ENCODE measurements at regions not wholly inside any gene's neighbourhood (a gene's known extent, or its start where the extent isn't known, plus 50 kb on each side); places are given as distances from the start of the nearest gene placed in this dataset.

DNA sequence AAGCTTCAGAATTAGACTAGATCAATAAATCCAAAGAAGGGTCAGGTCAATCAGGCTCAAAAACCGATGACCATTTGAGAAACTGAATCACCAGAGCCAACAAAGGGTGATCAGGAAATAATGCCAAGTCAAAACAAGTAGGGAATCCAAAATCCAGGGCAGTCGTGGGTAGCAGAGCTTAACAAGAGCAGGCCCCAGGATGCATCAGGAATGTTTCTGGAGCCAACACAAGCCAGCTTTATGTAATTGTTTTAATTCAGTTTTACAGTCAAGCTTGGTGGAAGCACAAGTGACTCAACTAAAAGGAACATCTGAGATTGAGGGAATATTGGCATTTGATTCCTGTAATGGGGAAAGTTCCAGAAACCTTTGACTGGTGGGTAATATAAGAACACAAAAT, 237.9 kb upstream of the EDA2R start:
- no peaks in the 10 kb centered on the region for H3K79me2 ChIP-seq (ENCODE audit: control insufficient read depth, insufficient read depth, low read length)
- H3K36me3 ChIP-seq (ENCODE audit: control insufficient read depth in 2 of 2, extremely low read depth in 1 of 2, insufficient read depth in 2 of 2, low read length in 2 of 2): no peaks in the 10 kb centered on the region
- no peak overlapping the region for H2AFZ ChIP-seq (ENCODE audit: low read depth, low read length)
- CTCF ChIA-PET: no interaction called here
- H3K4me3 ChIP-seq (replicated peaks in 1 of 3; ENCODE audit: insufficient read depth in 1 of 3, low read depth in 1 of 3, low read length in 3 of 3): no peak overlapping the region
- TF ChIP-seq FOS (IDR thresholded peaks at IDR 0.05; ENCODE audit: borderline replicate concordance, insufficient read depth, low read length) (no peak), EZH2 (IDR thresholded peaks at IDR 0.05; ENCODE audit: borderline replicate concordance, low read depth, low read length, severe bottlenecking) (no peak), MYC (IDR thresholded peaks at IDR 0.05; ENCODE audit: low read depth, low read length) (no peak), GATA2 (IDR thresholded peaks at IDR 0.05; ENCODE audit: insufficient read depth, insufficient read length, low read depth, low read length) (no peak), POLR2AphosphoS5 (IDR thresholded peaks at IDR 0.05; ENCODE audit: insufficient read depth, low read depth, low read length) (no peak), POLR2A (IDR thresholded peaks at IDR 0.05; ENCODE audit: low read depth, low read length) (no peak), JUN (IDR thresholded peaks at IDR 0.05; ENCODE audit: borderline replicate concordance, insufficient read depth, insufficient read length, low read depth) (no peak)
- TF ChIP-seq, protein P1, sequence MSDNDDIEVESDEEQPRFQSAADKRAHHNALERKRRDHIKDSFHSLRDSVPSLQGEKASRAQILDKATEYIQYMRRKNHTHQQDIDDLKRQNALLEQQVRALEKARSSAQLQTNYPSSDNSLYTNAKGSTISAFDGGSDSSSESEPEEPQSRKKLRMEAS (IDR thresholded peaks at IDR 0.05; ENCODE audit: insufficient read depth, insufficient read length): no peak
- TF ChIP-seq, protein P2, sequence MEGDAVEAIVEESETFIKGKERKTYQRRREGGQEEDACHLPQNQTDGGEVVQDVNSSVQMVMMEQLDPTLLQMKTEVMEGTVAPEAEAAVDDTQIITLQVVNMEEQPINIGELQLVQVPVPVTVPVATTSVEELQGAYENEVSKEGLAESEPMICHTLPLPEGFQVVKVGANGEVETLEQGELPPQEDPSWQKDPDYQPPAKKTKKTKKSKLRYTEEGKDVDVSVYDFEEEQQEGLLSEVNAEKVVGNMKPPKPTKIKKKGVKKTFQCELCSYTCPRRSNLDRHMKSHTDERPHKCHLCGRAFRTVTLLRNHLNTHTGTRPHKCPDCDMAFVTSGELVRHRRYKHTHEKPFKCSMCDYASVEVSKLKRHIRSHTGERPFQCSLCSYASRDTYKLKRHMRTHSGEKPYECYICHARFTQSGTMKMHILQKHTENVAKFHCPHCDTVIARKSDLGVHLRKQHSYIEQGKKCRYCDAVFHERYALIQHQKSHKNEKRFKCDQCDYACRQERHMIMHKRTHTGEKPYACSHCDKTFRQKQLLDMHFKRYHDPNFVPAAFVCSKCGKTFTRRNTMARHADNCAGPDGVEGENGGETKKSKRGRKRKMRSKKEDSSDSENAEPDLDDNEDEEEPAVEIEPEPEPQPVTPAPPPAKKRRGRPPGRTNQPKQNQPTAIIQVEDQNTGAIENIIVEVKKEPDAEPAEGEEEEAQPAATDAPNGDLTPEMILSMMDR (IDR thresholded peaks at IDR 0.05; ENCODE audit: extremely low read depth in 1 of 2, insufficient read depth in 1 of 2, low read depth in 1 of 2, low read length in 2 of 2): no peak
- intact Hi-C loops (cut with micrococcal nuclease): no loop called here
- no TSS peak for BruUV-seq (replicated peaks)
- dilution Hi-C loops (cut with MboI; ENCODE audit: extremely low pct_ligation_motif_present, low sequenced_read_pairs): no loop called here
- POLR2A ChIA-PET: no interaction called here
- H4K20me1 ChIP-seq (replicated peaks; ENCODE audit: control insufficient read depth, extremely low read depth, insufficient read depth, low read length): no peaks in the 10 kb centered on the region
- H3K4me2 ChIP-seq (ENCODE audit: insufficient read depth, low read length): no peak overlapping the region
- H3K4me1 ChIP-seq (ENCODE audit: control insufficient read depth, extremely low read depth, insufficient read depth, low read length): no peaks in the 10 kb centered on the region
- H3K9ac ChIP-seq (replicated peaks; ENCODE audit: extremely low read depth, insufficient read depth, low read length): no peak overlapping the region
- H3K9me1 ChIP-seq (replicated peaks; ENCODE audit: control insufficient read depth, extremely low read depth, insufficient read depth, low read length): no peaks in the 10 kb centered on the region
- DNase-seq (ENCODE audit: low read depth, low spot score) (no peak), FAIRE-seq (no peak)
- H3K27me3 ChIP-seq (ENCODE audit: control insufficient read depth in 2 of 2, insufficient read depth in 2 of 2, low read length in 2 of 2): no peaks in the 10 kb centered on the region
- no peaks in the 10 kb centered on the region for H3K9me3 ChIP-seq (replicated peaks; ENCODE audit: control insufficient read depth, insufficient read depth, low read length)
- no peak overlapping the region for H3K27ac ChIP-seq (ENCODE audit: insufficient read depth, low read depth, low read length)
